ENCODE measurements at regions not wholly inside any gene's neighbourhood (a gene's known extent, or its start where the extent isn't known, plus 50 kb on each side); places are given as distances from the start of the nearest gene placed in this dataset.
"Not testable (repeated sequence)": the region's sequence is repeated elsewhere in the genome, so short reads cannot be mapped to it uniquely, and the experiment has no call there.

DNA sequence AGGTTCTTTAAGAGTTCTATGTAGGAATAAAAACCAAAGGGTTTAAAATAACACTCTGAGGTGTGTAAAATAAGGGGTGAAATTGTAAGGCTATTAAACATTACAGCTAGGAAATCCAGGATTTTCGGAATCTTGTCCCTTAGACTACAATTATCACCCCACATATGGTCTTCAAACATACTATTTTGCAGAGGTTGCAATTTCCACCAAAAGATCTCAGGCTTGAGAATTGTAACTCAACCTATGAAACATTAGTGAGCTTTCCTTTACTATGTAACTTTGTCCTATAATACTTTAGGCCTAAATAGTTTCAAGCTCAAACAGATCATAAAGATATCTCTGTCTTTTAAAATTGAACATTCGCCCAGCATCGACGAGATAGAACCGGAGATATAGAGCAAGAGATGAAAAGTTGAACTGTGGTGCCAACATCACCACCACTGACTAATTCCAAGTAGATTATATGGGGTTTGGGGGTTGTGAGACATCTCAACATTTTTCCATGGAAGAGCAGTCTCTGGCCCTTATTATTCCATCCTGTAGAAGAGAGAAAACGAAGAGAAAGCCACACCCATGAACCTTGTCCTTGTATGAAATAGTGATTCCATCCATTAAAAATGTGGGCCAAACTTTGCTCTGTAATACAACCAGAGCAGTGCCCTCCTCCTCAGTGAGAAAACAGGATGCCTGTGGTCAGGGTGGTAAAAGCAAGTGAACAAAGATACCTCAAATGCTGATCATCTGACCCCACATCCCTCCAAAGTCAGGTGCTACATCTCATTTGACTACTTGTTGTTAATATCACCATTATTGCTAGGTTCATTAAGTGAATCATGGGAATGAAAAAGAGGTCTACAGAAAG, 284.5 kb upstream of the GJE1 start:
- ATAC-seq: no peak
- Mint-ChIP-seq H3K27ac (no peak overlapping the region), H3K9me3 (no peaks in the 10 kb centered on the region), H3K36me3 (no peaks in the 10 kb centered on the region)
- DNase-seq (ENCODE audit: low spot score in 2 of 2): no peak

DNA sequence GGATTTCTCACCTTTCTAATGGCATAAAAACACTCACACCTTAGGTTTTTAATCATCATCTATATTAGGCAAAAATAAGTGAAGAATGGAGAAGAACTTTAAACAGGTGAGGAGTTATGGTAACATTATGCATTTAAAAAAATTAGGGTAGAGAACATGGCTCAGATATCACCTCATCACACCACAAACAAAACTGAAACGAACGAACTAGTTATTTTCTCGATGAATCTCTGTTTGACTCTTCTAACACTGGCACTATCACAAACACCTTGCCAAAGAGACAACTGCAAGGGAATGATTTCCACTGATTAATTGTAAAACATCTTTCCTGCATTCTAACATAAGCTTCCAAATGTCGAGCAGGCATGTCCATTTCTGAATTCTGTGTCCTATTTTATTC, 286.1 kb upstream of the GJE1 start:
- no peak overlapping the region for H3K27ac Mint-ChIP-seq
- no peaks in the 10 kb centered on the region for H3K36me3 Mint-ChIP-seq
- DNase-seq (ENCODE audit: low spot score in 2 of 2) (no peak), ATAC-seq (no peak)
- H3K9me3 Mint-ChIP-seq: no peaks in the 10 kb centered on the region

DNA sequence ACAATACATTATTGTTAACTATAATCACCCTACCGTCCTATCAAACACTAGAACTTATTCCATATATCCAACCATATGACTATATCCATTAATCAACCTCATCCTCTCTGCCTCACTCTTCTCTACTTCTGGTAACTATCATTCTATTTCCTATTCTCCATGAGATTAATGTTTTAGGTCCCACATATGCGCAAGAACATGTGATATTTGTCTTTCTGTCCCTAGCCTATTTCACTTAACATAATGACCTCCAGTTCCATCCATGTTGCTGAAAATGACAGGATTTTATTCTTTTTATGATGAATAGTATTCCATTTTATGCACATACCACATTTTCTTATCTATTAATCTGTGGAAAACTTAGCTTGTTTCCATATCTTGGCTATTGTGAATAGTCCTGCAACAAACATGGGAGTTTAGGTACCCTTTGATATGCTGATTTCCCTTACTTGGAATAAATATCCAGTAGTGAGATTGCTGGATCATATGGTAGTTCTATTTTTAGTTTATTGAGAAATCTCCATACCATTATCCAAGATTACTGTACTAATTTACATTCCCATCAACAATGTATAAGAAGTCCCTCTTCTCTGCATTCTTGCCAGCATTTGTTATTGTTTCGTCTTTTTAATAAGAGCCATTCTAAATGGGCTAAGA, 289.4 kb upstream of the GJE1 start:
- Mint-ChIP-seq H3K27ac (no peak overlapping the region), H3K9me3 (no peaks in the 10 kb centered on the region), H3K36me3 (no peaks in the 10 kb centered on the region)
- no peak for DNase-seq (ENCODE audit: low spot score in 2 of 2)
- no peak for ATAC-seq

- Mint-ChIP-seq H3K27ac (no peak overlapping the region), H3K36me3 (no peaks in the 10 kb centered on the region), H3K9me3 (no peaks in the 10 kb centered on the region)
- DNase-seq (ENCODE audit: low spot score in 2 of 2): no peak
- no peak for ATAC-seq
Observed at GRCh38 chr6:141833001-141833655, 299.6 kb upstream of the GJE1 start.

GRCh38 chr6:141830530-141830929, 302.2 kb upstream of the GJE1 start:
- Mint-ChIP-seq H3K36me3 (no peaks in the 10 kb centered on the region), H3K27ac (no peak overlapping the region), H3K9me3 (no peaks in the 10 kb centered on the region)
- DNase-seq (ENCODE audit: low spot score in 2 of 2): no peak
- ATAC-seq: no peak

DNA sequence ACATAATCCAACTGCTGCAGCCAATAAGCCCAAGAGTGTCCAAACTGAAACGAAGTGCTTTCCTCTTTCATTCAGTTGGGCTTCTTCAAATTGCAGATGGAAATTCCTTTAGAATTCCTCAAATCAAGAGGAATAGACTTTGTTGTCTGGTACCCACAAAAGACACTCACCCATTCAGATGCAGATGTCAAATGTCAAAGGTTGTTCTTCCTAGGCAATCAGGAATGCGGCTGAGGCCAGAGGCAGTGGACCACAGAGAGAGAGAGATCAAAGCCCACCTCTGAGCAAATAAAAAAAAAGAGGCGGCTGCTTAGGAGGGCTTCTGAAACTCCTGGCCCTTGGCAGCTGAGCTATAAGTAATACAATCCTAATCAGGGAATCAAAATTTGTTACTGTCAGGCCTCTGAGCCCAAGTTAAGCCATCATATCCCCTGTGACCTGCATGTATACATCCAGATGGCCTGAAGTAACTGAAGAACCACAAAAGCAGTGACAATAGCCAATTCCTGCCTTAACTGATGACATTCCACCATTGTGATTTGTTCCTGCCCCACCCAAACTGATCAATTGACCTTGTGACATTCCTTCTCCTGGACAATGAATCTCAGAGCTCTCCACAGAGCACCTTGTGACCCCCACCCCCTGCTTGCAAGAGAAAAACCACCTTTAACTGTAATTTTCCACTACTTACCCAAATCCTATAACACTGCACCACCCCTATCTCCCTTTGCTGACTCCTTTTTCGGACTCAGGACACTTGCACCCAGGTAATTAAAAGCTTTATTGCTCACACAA, 303.0 kb upstream of the GJE1 start:
- ATAC-seq (no peak), DNase-seq (ENCODE audit: low spot score in 2 of 2) (no peak)
- no peak overlapping the region for H3K27ac Mint-ChIP-seq
- H3K36me3 Mint-ChIP-seq: no peaks in the 10 kb centered on the region
- no peaks in the 10 kb centered on the region for H3K9me3 Mint-ChIP-seq

- Mint-ChIP-seq H3K9me3 (peaks cover 8% of the 10 kb centered on the region in 2 donors), H3K36me3 (no peaks in the 10 kb centered on the region), H3K27ac (no peak overlapping the region)
- DNase-seq (ENCODE audit: low spot score in 2 of 2) (no peak), ATAC-seq (no peak)
Observed at GRCh38 chr6:141824350-141824749, 308.4 kb upstream of the GJE1 start.

GRCh38 chr6:141815039-141815438, 317.7 kb upstream of the GJE1 start:
- ATAC-seq; H3K36me3 Mint-ChIP-seq; H3K9me3 Mint-ChIP-seq; H3K27ac Mint-ChIP-seq; DNase-seq (ENCODE audit: low spot score in 2 of 2): not testable (repeated sequence)

DNA sequence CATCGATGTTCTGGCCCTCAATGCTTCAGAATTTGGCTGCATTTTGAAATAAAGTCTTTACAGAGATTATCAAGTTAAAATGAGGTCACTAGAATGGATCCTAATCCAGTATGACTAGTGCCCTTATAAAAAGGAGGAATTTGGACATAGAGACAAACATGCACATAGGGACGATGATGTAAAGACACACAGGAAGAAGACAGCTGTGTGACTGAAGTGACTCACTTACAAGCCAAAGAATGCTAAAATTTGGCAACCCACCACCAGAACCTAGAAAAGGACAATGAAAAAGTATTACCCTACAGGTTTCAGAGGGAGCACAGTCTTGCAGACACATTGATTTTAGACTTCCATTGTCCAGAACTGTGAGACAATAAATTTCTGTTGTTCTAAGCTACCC, 322.8 kb upstream of the GJE1 start:
- H3K36me3 Mint-ChIP-seq: no peaks in the 10 kb centered on the region
- ATAC-seq (no peak), DNase-seq (ENCODE audit: low spot score in 2 of 2) (no peak)
- no peaks in the 10 kb centered on the region for H3K9me3 Mint-ChIP-seq
- no peak overlapping the region for H3K27ac Mint-ChIP-seq

- no peaks in the 10 kb centered on the region for H3K36me3 Mint-ChIP-seq
- ATAC-seq: no peak
- no peaks in the 10 kb centered on the region for H3K9me3 Mint-ChIP-seq
- DNase-seq (ENCODE audit: low spot score in 2 of 2): no peak
- H3K27ac Mint-ChIP-seq: no peak overlapping the region
Observed at GRCh38 chr6:141808662-141809061, 324.1 kb upstream of the GJE1 start.

DNA sequence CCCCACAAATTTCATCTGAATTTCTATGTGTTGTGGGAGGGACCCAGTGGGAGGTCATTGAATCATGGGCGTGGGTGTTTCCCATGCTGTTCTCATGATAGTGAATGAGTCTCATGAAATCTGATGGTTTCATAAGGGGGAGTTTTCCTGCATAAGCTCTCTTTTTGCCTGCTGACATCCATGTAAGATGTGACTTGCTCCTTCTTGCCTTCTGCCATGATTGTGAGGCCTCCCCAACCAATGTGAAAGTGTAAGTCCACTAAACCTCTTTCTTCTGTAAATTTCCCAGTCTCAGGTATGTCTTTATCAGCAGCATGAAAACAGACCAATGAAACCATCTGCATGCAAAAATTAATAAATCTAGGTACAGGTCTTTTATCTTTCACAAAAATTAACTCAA, 331.8 kb upstream of the GJE1 start:
- not testable (repeated sequence) for ATAC-seq; H3K9me3 Mint-ChIP-seq; H3K27ac Mint-ChIP-seq; DNase-seq (ENCODE audit: low spot score in 2 of 2); H3K36me3 Mint-ChIP-seq

DNA sequence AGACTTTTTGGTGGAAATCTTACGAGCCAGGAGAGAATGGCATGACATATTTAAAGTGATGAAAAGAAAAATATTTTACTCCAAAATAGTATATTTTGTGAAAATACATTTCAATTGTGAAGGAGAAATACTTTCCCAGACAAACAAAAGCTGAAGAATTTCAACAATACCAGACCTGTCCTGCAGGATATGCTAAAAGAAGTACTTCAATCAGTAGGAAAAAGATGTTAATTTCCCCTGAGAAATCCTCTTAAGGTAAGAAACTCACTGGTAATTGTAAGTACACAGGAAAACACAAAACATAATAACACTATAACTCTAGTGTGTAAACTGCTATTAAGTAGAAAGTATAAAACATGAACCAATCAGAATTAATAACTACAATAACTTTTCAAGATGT, 341.8 kb upstream of the GJE1 start:
- Mint-ChIP-seq H3K9me3 (peaks cover 8 to 9% of the 10 kb centered on the region in 2 donors), H3K27ac (no peak overlapping the region), H3K36me3 (no peaks in the 10 kb centered on the region)
- no peak for DNase-seq (ENCODE audit: low spot score in 2 of 2)
- ATAC-seq: no peak

- DNase-seq (ENCODE audit: low spot score in 2 of 2): no peak
- ATAC-seq: no peak
- Mint-ChIP-seq H3K9me3 (peaks cover 4 to 5% of the 10 kb centered on the region in 2 donors), H3K36me3 (no peaks in the 10 kb centered on the region), H3K27ac (no peak overlapping the region)
Observed at GRCh38 chr6:141788096-141788495, 344.6 kb upstream of the GJE1 start.

DNA sequence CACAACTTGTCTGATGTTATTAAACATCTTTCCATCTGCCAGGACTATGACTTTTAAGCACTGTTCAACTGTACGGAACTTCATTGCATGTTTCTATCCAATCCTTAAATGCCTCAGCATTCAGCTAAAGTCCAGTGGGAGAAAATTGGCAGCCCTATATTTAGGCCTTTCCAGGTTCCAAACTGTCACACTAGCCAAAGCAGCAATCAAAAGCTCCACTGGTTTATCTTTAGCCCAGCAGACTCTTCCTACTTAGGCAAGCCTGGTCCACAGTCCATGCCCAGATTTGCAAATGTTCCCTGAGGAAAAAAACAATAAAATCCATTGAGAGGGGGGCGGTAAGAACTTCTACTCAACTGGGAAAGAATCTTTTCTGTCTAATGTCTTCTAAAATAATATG, 349.1 kb upstream of the GJE1 start:
- no peak for ATAC-seq
- no peaks in the 10 kb centered on the region for H3K36me3 Mint-ChIP-seq
- H3K9me3 Mint-ChIP-seq: no peaks in the 10 kb centered on the region

GRCh38 chr6:141780296-141780695, 352.4 kb upstream of the GJE1 start:
- Mint-ChIP-seq H3K9me3 (no peaks in the 10 kb centered on the region), H3K27ac (no peak overlapping the region), H3K36me3 (no peaks in the 10 kb centered on the region)
- no peak for ATAC-seq
- no peak for DNase-seq (ENCODE audit: low spot score in 2 of 2)

More for the DNA sequence above, 349.1 kb upstream of the GJE1 start:
- no peak overlapping the region for H3K27ac Mint-ChIP-seq
- no peak for DNase-seq (ENCODE audit: low spot score in 2 of 2)

- no peak for DNase-seq (ENCODE audit: low spot score in 2 of 2)
- Mint-ChIP-seq H3K36me3 (no peaks in the 10 kb centered on the region), H3K9me3 (no peaks in the 10 kb centered on the region), H3K27ac (no peak overlapping the region)
- no peak for ATAC-seq
Observed at GRCh38 chr6:141764388-141764787, 368.3 kb upstream of the GJE1 start.

- DNase-seq (ENCODE audit: low spot score in 2 of 2) (no peak), ATAC-seq (no peak)
- no peaks in the 10 kb centered on the region for H3K36me3 Mint-ChIP-seq
- no peaks in the 10 kb centered on the region for H3K9me3 Mint-ChIP-seq
- H3K27ac Mint-ChIP-seq: no peak overlapping the region
Observed at GRCh38 chr6:141758430-141758829, 374.3 kb upstream of the GJE1 start.

All from activated naive CD4-positive, alpha-beta T cell treated with anti-CD3 and anti-CD28 coated beads, Interleukin-2, amount 50 U/mL, for 72 hours (primary cell).